Activated naive CD8-positive, alpha-beta T cell treated with anti-CD3 and anti-CD28 coated beads for 36 hours (primary cell): ENCODE measurements at regions not wholly inside any gene's neighbourhood (a gene's known extent, or its start where the extent isn't known, plus 50 kb on each side); places are given as distances from the start of the nearest gene placed in this dataset.
"Not testable (repeated sequence)": the region's sequence is repeated elsewhere in the genome, so short reads cannot be mapped to it uniquely, and the experiment has no call there.

Experiments
- DNase-seq: peaks from one replicate; pipeline ENCODE4 v3.0.0; 2021
- H3K27ac Mint-ChIP-seq: one replicate; pipeline ENCODE4 v1.8.0; 2022; ENCODE audit warnings: mild to moderate bottlenecking, moderate library complexity, mixed read lengths
- H3K27me3 Mint-ChIP-seq: one replicate; pipeline ENCODE4 v1.8.0; 2022; ENCODE audit warnings: mild to moderate bottlenecking, mixed read lengths
- H3K36me3 Mint-ChIP-seq: one replicate; pipeline ENCODE4 v1.8.0; 2021; ENCODE audit warnings: mild to moderate bottlenecking, mixed read lengths
- H3K4me1 Mint-ChIP-seq: one replicate; pipeline ENCODE4 v1.8.0; 2021; ENCODE audit warnings: mixed read lengths
- H3K4me3 Mint-ChIP-seq: one replicate; pipeline ENCODE4 v1.8.0; 2022; ENCODE audit warnings: mild to moderate bottlenecking, moderate library complexity, mixed read lengths
- H3K9me3 Mint-ChIP-seq: one replicate; pipeline ENCODE4 v1.8.0; 2022; ENCODE audit warnings: mixed read lengths

GRCh38 chr2:174678395-174678794, 80.8 kb upstream of the WIPF1 start:
- Mint-ChIP-seq H3K4me1 (peaks cover 61% of the 10 kb centered on the region), H3K9me3 (no peaks in the 10 kb centered on the region), H3K27ac (peak overlapping the region; percentile 8), H3K4me3 (no peak overlapping the region), H3K27me3 (no peaks in the 10 kb centered on the region), H3K36me3 (peaks cover 44% of the 10 kb centered on the region)
- no peak for DNase-seq

- no peak for DNase-seq
- Mint-ChIP-seq H3K4me1 (peaks cover 55% of the 10 kb centered on the region), H3K9me3 (peaks cover 13% of the 10 kb centered on the region), H3K27ac (peak overlapping the region; percentile 51), H3K36me3 (peaks cover 61% of the 10 kb centered on the region), H3K4me3 (no peak overlapping the region), H3K27me3 (no peaks in the 10 kb centered on the region)
These were observed 78.0 kb upstream of the WIPF1 start for GRCh38 chr2:174675615-174676014.

GRCh38 chr2:174673876-174674275, 76.3 kb upstream of the WIPF1 start:
- H3K4me3 Mint-ChIP-seq, result no peak overlapping the region
- H3K36me3 Mint-ChIP-seq, result peaks cover 54% of the 10 kb centered on the region
- H3K27ac Mint-ChIP-seq, result no peak overlapping the region
- H3K27me3 Mint-ChIP-seq, result no peaks in the 10 kb centered on the region
- H3K4me1 Mint-ChIP-seq, result peaks cover 42% of the 10 kb centered on the region
- peaks cover 13% of the 10 kb centered on the region for H3K9me3 Mint-ChIP-seq
- no peak for DNase-seq

DNA sequence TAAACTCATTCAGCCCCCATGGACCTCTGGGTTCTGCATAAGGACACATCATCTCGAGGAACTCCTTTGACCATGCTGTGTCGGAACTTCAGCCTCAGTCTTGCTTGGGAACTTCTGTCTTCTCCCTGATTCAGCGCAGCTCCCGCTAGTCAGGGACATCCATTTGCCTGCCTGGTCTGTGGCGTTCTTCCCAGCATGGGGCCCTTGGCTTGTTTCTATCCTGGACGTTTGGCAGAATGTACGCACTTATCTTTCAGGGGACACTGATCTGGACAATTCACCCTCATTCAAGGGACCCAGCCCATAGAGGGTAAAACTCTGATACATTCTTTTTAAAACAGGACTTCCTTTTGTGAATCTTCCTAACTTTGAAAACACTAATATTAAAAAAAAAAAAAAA, 75.8 kb upstream of the WIPF1 start:
- Mint-ChIP-seq H3K4me3 (no peak overlapping the region), H3K9me3 (peaks cover 13% of the 10 kb centered on the region), H3K4me1 (peaks cover 37% of the 10 kb centered on the region), H3K27ac (no peak overlapping the region), H3K36me3 (peaks cover 54% of the 10 kb centered on the region), H3K27me3 (no peaks in the 10 kb centered on the region)
- no peak for DNase-seq

DNA sequence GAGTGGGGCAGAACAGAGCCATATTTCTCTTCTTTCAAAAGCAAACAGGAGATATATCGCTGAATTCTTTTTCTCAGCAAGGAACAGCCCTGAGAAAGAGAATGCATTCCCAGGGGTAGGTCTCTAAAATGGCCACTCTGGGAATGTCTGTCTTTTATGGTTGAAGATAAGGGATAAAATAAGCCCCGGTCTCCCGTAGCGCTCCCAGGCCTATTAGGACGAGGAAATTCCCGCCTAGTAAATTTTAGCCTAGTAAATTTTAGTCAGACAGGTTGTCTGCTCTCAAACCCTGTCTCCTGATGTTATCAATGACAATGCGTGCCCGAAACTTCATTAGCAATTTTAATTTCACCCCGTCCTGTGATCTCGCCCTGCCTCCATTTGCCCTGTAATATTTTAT, 73.9 kb upstream of the WIPF1 start:
- H3K27ac Mint-ChIP-seq, H3K27me3 Mint-ChIP-seq, H3K4me3 Mint-ChIP-seq, DNase-seq: not testable (repeated sequence)
- Mint-ChIP-seq H3K36me3 (peaks cover 44% of the 10 kb centered on the region), H3K9me3 (peaks cover 13% of the 10 kb centered on the region), H3K4me1 (peaks cover 37% of the 10 kb centered on the region)

- no peak overlapping the region for H3K27ac Mint-ChIP-seq
- H3K9me3 Mint-ChIP-seq, result peaks cover 13% of the 10 kb centered on the region
- no peak overlapping the region for H3K4me3 Mint-ChIP-seq
These were observed 72.8 kb upstream of the WIPF1 start for GRCh38 chr2:174670446-174670845.

DNA sequence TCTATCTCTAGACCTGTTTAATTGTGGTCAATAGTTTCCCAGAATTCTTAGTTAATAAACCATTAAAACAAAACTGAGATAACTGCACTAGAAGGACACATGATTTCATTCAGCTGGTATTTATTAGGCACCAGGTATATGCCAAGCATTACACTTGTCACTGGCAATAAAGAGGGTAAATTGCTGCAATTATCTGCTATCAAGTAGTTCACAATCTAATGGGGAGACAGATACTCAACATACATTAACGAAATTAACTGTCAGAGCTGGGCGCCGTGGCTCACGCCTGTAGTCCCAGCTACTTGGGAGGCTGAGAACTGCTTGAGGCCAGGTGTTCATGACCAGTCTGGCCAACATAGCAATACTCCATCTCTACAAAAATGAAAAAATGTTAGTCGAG, 71.7 kb upstream of the WIPF1 start:
- DNase-seq, result no peak
- Mint-ChIP-seq H3K36me3 (peaks cover 31% of the 10 kb centered on the region), H3K4me3 (no peak overlapping the region), H3K9me3 (peaks cover 13% of the 10 kb centered on the region), H3K27ac (no peak overlapping the region), H3K27me3 (no peaks in the 10 kb centered on the region), H3K4me1 (peaks cover 23% of the 10 kb centered on the region)

More at GRCh38 chr2:174670446-174670845, 72.8 kb upstream of the WIPF1 start:
- peaks cover 38% of the 10 kb centered on the region for H3K36me3 Mint-ChIP-seq
- H3K27me3 Mint-ChIP-seq, result no peaks in the 10 kb centered on the region
- peaks cover 30% of the 10 kb centered on the region for H3K4me1 Mint-ChIP-seq
- no peak for DNase-seq

- H3K4me1 Mint-ChIP-seq, result peaks cover 25% of the 10 kb centered on the region
These were observed 70.5 kb upstream of the WIPF1 start for GRCh38 chr2:174668075-174668474.

DNA sequence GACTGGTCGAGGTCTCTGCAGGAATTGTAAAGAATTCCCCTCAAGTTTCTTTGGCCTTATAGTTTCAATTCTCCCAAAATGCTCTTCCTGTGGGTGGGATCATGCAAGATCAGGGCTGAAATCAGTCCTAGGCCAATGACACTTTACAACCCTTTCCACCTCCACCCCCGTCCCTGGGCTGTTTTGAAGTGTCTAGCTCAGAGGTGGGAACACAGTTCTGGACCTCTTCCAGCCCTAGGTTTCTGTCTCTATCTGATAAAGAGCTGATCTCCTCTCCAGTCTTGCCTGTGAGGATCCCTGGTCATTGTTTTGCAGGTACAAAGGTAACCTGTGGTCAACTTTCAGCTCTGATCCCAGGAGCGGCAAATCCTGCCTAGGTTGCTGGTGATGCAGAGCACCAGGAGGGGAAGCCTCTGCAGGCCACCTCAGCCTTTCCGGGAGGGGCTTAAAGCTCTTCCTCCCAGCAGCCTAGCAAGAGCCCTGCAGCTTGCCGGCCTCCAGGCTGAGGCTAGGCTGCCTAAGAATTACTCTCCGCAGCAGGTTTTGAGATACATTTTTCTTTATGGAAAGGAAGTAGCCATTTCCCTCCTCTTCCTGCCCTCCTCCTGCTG, 69.8 kb upstream of the WIPF1 start:
- peaks cover 27% of the 10 kb centered on the region for H3K4me1 Mint-ChIP-seq
- no peak overlapping the region for H3K4me3 Mint-ChIP-seq
- DNase-seq, result no peak
- no peak overlapping the region for H3K27ac Mint-ChIP-seq
- H3K36me3 Mint-ChIP-seq, result peaks cover 16% of the 10 kb centered on the region
- no peaks in the 10 kb centered on the region for H3K27me3 Mint-ChIP-seq
- H3K9me3 Mint-ChIP-seq, result peaks cover 10% of the 10 kb centered on the region

More at GRCh38 chr2:174668075-174668474, 70.5 kb upstream of the WIPF1 start:
- DNase-seq, result no peak
- peaks cover 13% of the 10 kb centered on the region for H3K9me3 Mint-ChIP-seq
- H3K4me3 Mint-ChIP-seq, result no peak overlapping the region
- H3K27ac Mint-ChIP-seq, result no peak overlapping the region
- peaks cover 23% of the 10 kb centered on the region for H3K36me3 Mint-ChIP-seq
- H3K27me3 Mint-ChIP-seq, result no peaks in the 10 kb centered on the region

DNA sequence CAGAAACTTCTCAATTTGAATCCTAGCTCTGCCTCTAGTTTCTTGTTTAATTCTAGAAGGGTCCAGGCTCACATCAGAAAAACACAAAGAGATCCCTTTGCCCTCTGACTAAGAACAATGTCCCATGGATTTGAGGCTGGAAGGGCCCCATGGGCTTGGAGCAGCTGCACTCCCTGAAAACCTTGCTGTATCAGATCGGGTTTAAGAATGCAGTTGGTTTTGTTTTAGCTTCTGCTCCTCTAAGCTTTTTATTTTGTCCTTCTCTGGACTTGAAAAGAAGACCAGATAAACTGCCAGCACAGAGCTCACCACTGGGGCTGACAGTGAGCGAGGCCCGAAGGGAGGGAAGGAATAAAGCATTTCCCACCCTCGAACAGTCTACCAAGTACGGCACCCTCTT, 69.2 kb upstream of the WIPF1 start:
- Mint-ChIP-seq H3K9me3 (peaks cover 6% of the 10 kb centered on the region), H3K4me3 (no peak overlapping the region), H3K4me1 (peaks cover 27% of the 10 kb centered on the region), H3K27ac (no peak overlapping the region), H3K36me3 (peaks cover 10% of the 10 kb centered on the region), H3K27me3 (no peaks in the 10 kb centered on the region)
- no peak for DNase-seq

DNA sequence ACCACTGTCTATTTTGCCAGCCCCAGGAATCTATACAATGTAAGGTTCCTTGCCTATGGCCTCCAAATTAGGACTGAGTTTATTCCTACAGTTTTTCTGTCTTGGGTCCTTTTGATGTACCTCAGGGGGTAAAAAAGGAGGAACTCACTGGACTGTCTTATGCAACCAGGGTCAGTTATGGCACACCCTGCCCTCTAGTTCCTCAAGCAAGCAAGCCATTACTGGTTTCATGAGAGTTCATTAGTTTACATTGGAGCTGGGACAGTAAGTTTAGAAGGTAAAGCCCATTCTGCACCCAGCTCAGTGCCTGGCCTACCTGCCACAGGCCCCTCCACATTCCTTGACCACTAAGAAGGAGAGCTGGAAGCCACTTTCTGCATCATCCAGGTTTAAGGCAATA, 68.7 kb upstream of the WIPF1 start:
- Mint-ChIP-seq H3K4me3 (no peak overlapping the region), H3K36me3 (peaks cover 5% of the 10 kb centered on the region), H3K4me1 (peaks cover 27% of the 10 kb centered on the region), H3K9me3 (peaks cover 2% of the 10 kb centered on the region), H3K27ac (no peak overlapping the region), H3K27me3 (no peaks in the 10 kb centered on the region)
- no peak for DNase-seq

- DNase-seq, result no peak
- Mint-ChIP-seq H3K27me3 (no peaks in the 10 kb centered on the region), H3K36me3 (peaks cover 7% of the 10 kb centered on the region)
These were observed 66.6 kb upstream of the WIPF1 start for GRCh38 chr2:174664084-174664759.

GRCh38 chr2:174663550-174663949, 65.9 kb upstream of the WIPF1 start:
- Mint-ChIP-seq H3K4me3 (no peak overlapping the region), H3K9me3 (no peaks in the 10 kb centered on the region), H3K27ac (no peak overlapping the region), H3K36me3 (peaks cover 8% of the 10 kb centered on the region), H3K27me3 (no peaks in the 10 kb centered on the region), H3K4me1 (peaks cover 40% of the 10 kb centered on the region)
- DNase-seq, result no peak

More at GRCh38 chr2:174664084-174664759, 66.6 kb upstream of the WIPF1 start:
- no peak overlapping the region for H3K27ac Mint-ChIP-seq
- H3K4me1 Mint-ChIP-seq, result peaks cover 40% of the 10 kb centered on the region
- no peaks in the 10 kb centered on the region for H3K9me3 Mint-ChIP-seq
- no peak overlapping the region for H3K4me3 Mint-ChIP-seq

- Mint-ChIP-seq H3K9me3 (no peaks in the 10 kb centered on the region), H3K36me3 (peaks cover 8% of the 10 kb centered on the region), H3K4me1 (peaks cover 35% of the 10 kb centered on the region), H3K27me3 (no peaks in the 10 kb centered on the region), H3K4me3 (no peak overlapping the region), H3K27ac (no peak overlapping the region)
- DNase-seq, result no peak
These were observed 65.3 kb upstream of the WIPF1 start for GRCh38 chr2:174662859-174663258.

- peaks cover 31% of the 10 kb centered on the region for H3K4me1 Mint-ChIP-seq
- no peaks in the 10 kb centered on the region for H3K27me3 Mint-ChIP-seq
- peaks cover 8% of the 10 kb centered on the region for H3K36me3 Mint-ChIP-seq
- no peak overlapping the region for H3K27ac Mint-ChIP-seq
- no peak overlapping the region for H3K4me3 Mint-ChIP-seq
- DNase-seq, result no peak
- H3K9me3 Mint-ChIP-seq, result no peaks in the 10 kb centered on the region
These were observed 64.9 kb upstream of the WIPF1 start for GRCh38 chr2:174662459-174662858.
